SU-DHL-6 (cell line): ENCODE measurements at regions not wholly inside any gene's neighbourhood (a gene's known extent, or its start where the extent isn't known, plus 50 kb on each side); places are given as distances from the start of the nearest gene placed in this dataset.

Experiments
- EZH2phosphoT487 ChIP-seq: fragments of 200-600 bp; sonication (generic), shearing (Covaris generic); conservative IDR thresholded peaks from 2 replicates; pipeline ENCODE4 v1.6.1; 2018; ENCODE audit warnings: mild to moderate bottlenecking, antibody characterized with exemption, low read length, moderate library complexity, mixed read lengths
- TF ChIP-seq, protein P1 (sequence below): fragments of 200-600 bp; sonication (generic); IDR thresholded peaks from one replicate; pipeline ENCODE4 v1.5.1; 2017; ENCODE audit warnings: antibody characterized with exemption, mild to moderate bottlenecking, low read length, moderate library complexity; ENCODE audit not compliant: insufficient read depth, poor library complexity, severe bottlenecking

DNA sequence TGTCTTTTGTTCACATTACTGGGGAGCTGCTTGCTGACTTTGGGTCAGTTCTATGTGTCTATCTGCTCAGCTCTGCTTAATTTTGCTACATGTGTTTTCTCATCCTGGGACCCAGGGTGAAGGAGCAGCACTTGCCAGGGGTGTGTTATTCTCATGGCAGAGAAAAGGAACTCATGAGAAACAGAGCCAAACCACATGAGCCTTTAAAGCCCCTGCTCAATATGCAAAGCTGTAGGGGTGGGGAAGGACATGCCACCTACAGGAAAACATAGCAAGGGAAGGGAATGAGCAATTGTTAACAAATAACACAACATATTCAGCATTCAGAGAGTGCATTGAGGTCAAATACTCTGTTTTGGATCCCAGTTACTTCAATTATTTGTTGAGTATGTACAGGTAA is 290.9 kb downstream of the CDK5RAP2 start:
- TF ChIP-seq, protein P1, sequence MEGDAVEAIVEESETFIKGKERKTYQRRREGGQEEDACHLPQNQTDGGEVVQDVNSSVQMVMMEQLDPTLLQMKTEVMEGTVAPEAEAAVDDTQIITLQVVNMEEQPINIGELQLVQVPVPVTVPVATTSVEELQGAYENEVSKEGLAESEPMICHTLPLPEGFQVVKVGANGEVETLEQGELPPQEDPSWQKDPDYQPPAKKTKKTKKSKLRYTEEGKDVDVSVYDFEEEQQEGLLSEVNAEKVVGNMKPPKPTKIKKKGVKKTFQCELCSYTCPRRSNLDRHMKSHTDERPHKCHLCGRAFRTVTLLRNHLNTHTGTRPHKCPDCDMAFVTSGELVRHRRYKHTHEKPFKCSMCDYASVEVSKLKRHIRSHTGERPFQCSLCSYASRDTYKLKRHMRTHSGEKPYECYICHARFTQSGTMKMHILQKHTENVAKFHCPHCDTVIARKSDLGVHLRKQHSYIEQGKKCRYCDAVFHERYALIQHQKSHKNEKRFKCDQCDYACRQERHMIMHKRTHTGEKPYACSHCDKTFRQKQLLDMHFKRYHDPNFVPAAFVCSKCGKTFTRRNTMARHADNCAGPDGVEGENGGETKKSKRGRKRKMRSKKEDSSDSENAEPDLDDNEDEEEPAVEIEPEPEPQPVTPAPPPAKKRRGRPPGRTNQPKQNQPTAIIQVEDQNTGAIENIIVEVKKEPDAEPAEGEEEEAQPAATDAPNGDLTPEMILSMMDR = no peak
- no peak for TF ChIP-seq EZH2phosphoT487
